Activated CD4-positive, alpha-beta T cell treated with anti-CD3 and anti-CD28 coated beads, Interleukin-2, amount 10 ng/mL, durations not matched to agents 24 days and 14 days (primary cell): ENCODE measurements at regions not wholly inside any gene's neighbourhood (a gene's known extent, or its start where the extent isn't known, plus 50 kb on each side); places are given as distances from the start of the nearest gene placed in this dataset.

ENCODE experiments used
- DNase-seq: peaks from one replicate; pipeline ENCODE4 v3.0.0; 2022
- H3K27ac Mint-ChIP-seq: one replicate; pipeline ENCODE4 v1.8.0; 2022; ENCODE audit warnings: mild to moderate bottlenecking, mixed read lengths
- H3K27me3 Mint-ChIP-seq: one replicate; pipeline ENCODE4 v1.8.0; 2022; ENCODE audit warnings: mixed read lengths
- H3K36me3 Mint-ChIP-seq: one replicate; pipeline ENCODE4 v1.8.0; 2022; ENCODE audit warnings: low read depth, mild to moderate bottlenecking, mixed read lengths
- H3K4me1 Mint-ChIP-seq: one replicate; pipeline ENCODE4 v1.8.0; 2021; ENCODE audit warnings: mixed read lengths
- H3K4me3 Mint-ChIP-seq: one replicate; pipeline ENCODE4 v1.8.0; 2022; ENCODE audit warnings: mild to moderate bottlenecking, moderate library complexity, mixed read lengths
- H3K9me3 Mint-ChIP-seq: one replicate; pipeline ENCODE4 v1.8.0; 2021; ENCODE audit warnings: mixed read lengths
- intact Hi-C: fragments of 100-400 bp; cut with micrococcal nuclease; formaldehyde crosslinking; loops from one replicate; pipeline ENCODE4 v1.15.1; 2023

GRCh38 chr3:70861234-70861633 lies 548.8 kb upstream of the MDFIC2 start:
- intact Hi-C loops, result no loop called here
- no peaks in the 10 kb centered on the region for H3K36me3 Mint-ChIP-seq
- peaks cover 27% of the 10 kb centered on the region for H3K27me3 Mint-ChIP-seq
- DNase-seq, result no peak
- peaks cover 11% of the 10 kb centered on the region for H3K4me1 Mint-ChIP-seq
- H3K4me3 Mint-ChIP-seq, result no peak overlapping the region
- no peaks in the 10 kb centered on the region for H3K9me3 Mint-ChIP-seq
- H3K27ac Mint-ChIP-seq, result no peak overlapping the region

DNA sequence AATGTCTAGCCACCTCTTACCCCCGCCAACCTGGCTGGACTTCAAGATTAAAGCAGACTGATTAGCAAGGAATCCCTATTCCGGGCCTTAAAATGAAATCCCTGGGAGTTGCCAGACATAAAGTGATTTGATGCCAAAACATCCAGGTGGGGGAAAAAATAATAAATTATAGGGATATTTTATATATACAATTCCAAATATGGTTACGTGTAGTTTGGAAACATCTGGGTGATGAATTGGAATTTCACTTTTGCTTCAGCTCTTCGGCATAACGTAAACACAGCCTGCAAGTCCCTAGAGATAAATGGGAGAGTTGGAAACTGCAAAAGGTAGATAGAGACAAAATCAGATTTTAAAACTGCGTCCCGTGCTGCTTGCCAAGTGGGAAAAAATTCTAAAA lies 545.5 kb upstream of the MDFIC2 start:
- no peak overlapping the region for H3K27ac Mint-ChIP-seq
- no peaks in the 10 kb centered on the region for H3K9me3 Mint-ChIP-seq
- H3K4me1 Mint-ChIP-seq, result peaks cover 15% of the 10 kb centered on the region
- H3K4me3 Mint-ChIP-seq, result no peak overlapping the region
- H3K36me3 Mint-ChIP-seq, result no peaks in the 10 kb centered on the region
- no peak for DNase-seq
- intact Hi-C loops, result loop anchor here (2.0 to 5.0 kb wide), 3 partner anchors 269 to 443 kb away; no protein-coding TSS in a partner anchor
- H3K27me3 Mint-ChIP-seq, result peaks cover 14% of the 10 kb centered on the region

- no peak for DNase-seq
- peak overlapping the region; percentile 54 for H3K27ac Mint-ChIP-seq
These were observed 544.1 kb upstream of the MDFIC2 start for GRCh38 chr3:70856414-70857162.

DNA sequence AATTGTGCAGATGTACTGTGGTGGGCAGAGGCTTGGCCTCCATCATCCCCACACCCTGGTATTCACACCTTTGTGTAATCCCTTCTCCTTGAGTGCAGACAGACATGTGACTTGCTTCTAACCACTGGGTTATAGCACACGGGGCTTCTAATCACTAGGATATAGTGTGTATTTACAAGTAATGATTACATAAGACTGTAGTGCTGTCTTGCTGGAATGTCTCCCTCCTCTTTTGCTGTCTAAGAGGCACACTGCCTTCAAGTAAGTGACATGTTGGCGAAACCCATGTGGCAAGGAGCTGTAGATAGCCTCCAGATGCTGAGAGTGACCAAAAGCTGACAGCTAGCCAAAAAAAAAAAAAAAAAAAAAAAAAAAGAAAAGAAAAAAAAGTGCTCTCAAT lies 542.7 kb upstream of the MDFIC2 start:
- Mint-ChIP-seq H3K4me3 (no peak overlapping the region), H3K4me1 (peaks cover 12% of the 10 kb centered on the region), H3K27ac (no peak overlapping the region), H3K9me3 (no peaks in the 10 kb centered on the region), H3K27me3 (peaks cover 18% of the 10 kb centered on the region), H3K36me3 (no peaks in the 10 kb centered on the region)
- DNase-seq, result no peak
- intact Hi-C loops, result loop anchor here (5.0 kb wide), 2 partner anchors 272 to 372 kb away; no protein-coding TSS in a partner anchor

More at GRCh38 chr3:70856414-70857162, 544.1 kb upstream of the MDFIC2 start:
- H3K27me3 Mint-ChIP-seq, result peaks cover 19% of the 10 kb centered on the region
- H3K4me3 Mint-ChIP-seq, result no peak overlapping the region
- intact Hi-C loops, result loop anchor here (1.0 to 5.0 kb wide), 5 partner anchors 85 to 728 kb away; no protein-coding TSS in a partner anchor
- H3K9me3 Mint-ChIP-seq, result no peaks in the 10 kb centered on the region
- H3K4me1 Mint-ChIP-seq, result peaks cover 12% of the 10 kb centered on the region
- H3K36me3 Mint-ChIP-seq, result no peaks in the 10 kb centered on the region

GRCh38 chr3:70854108-70854507 lies 541.7 kb upstream of the MDFIC2 start:
- intact Hi-C loops, result no loop called here
- Mint-ChIP-seq H3K27me3 (peaks cover 14% of the 10 kb centered on the region), H3K4me3 (no peak overlapping the region), H3K4me1 (peaks cover 12% of the 10 kb centered on the region), H3K9me3 (no peaks in the 10 kb centered on the region), H3K27ac (no peak overlapping the region), H3K36me3 (no peaks in the 10 kb centered on the region)
- DNase-seq, result no peak

- no peak overlapping the region for H3K4me3 Mint-ChIP-seq
- peaks cover 18% of the 10 kb centered on the region for H3K27me3 Mint-ChIP-seq
- H3K27ac Mint-ChIP-seq, result no peak overlapping the region
- H3K36me3 Mint-ChIP-seq, result no peaks in the 10 kb centered on the region
- DNase-seq, result no peak
- no peaks in the 10 kb centered on the region for H3K9me3 Mint-ChIP-seq
- intact Hi-C loops, result no loop called here
- H3K4me1 Mint-ChIP-seq, result peaks cover 12% of the 10 kb centered on the region
These were observed 540.9 kb upstream of the MDFIC2 start for GRCh38 chr3:70853161-70853944.

DNA sequence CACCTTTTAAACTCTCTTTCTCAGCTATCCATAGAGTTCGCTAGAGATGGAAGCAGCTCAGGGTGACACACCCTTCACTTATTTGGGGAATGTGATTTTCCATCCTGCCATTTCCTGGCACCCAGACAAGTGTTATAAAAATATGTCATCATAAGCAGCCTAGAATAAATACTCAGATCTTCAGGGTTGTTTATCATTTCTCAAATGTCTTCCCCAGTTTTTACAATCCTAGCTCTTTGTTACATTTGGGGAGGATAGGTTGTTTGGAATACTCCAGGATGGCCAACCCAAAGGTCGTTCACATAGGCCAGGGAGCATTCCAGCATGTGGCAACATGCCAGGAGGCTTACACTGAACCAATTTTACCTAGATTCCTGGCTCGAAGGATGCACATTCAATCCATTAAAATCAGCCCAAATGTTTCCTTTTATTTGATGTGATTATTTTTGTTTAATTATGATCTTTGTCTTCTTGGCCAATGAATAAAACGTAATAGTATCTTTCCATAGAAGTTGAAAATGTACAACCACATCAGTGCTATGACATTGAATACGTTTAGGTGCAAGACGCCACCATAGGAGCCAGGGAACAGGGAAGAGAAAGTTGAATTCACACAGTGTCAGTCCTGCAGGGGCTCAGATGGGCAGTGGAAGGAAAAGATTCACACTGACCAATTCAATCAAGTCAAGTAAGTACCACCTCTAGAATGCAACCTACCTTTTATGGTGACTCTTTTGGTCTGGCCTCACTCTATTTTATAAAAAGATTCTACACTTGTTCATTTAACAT lies 537.7 kb upstream of the MDFIC2 start:
- intact Hi-C loops, result no loop called here
- peaks cover 21% of the 10 kb centered on the region for H3K27me3 Mint-ChIP-seq

DNA sequence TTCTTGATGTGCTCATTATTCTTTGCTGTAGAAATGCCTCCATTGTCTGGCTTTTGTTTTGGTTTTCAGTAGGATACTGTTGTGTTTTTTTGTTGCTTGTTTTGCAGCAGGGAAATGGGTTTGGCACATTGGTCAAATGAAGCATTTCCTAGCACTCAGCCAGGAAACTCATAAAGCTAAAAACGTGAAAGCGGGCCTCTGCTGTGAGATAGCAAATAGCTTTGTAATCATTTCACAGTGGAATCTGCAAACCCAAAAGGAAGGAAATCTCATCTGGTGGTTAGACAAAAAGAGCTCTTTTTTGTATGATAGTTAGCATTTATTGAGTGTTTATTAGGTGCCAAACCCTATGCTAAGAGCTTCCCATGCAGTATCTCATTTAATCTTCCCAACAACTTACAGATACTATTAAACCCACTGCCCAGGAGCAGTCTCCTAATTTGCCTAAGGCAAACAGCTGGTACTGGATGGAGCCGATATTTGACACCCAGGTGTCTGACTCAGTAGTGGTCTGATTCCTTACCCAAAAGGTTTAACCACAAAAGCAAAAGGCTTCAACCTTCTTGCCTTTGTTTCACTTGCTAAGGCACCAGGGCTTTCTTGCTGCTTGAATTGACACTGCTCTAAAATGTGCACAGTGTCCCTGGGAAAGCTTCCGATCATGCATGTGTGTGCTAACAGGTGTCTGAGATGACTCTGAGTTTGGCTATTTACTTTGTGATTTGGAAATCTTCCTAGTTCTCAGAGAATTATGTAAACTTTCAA lies 527.9 kb upstream of the MDFIC2 start:
- intact Hi-C loops, result no loop called here
- peaks cover 11% of the 10 kb centered on the region for H3K27me3 Mint-ChIP-seq
- H3K9me3 Mint-ChIP-seq, result peaks cover under 1% of the 10 kb centered on the region
- no peaks in the 10 kb centered on the region for H3K36me3 Mint-ChIP-seq
- H3K4me3 Mint-ChIP-seq, result no peak overlapping the region
- H3K27ac Mint-ChIP-seq, result no peak overlapping the region
- peaks cover 3% of the 10 kb centered on the region for H3K4me1 Mint-ChIP-seq
- DNase-seq, result peak; percentile 57

More for the DNA sequence above, 537.7 kb upstream of the MDFIC2 start:
- peaks cover 3% of the 10 kb centered on the region for H3K9me3 Mint-ChIP-seq
- H3K27ac Mint-ChIP-seq, result no peak overlapping the region
- H3K4me1 Mint-ChIP-seq, result peaks cover 3% of the 10 kb centered on the region
- no peak overlapping the region for H3K4me3 Mint-ChIP-seq
- no peaks in the 10 kb centered on the region for H3K36me3 Mint-ChIP-seq
- DNase-seq, result no peak

GRCh38 chr3:70833239-70833960 lies 521.0 kb upstream of the MDFIC2 start:
- H3K9me3 Mint-ChIP-seq, result no peaks in the 10 kb centered on the region
- H3K4me3 Mint-ChIP-seq, result no peak overlapping the region
- intact Hi-C loops, result no loop called here
- H3K27me3 Mint-ChIP-seq, result peaks cover 8% of the 10 kb centered on the region
- H3K36me3 Mint-ChIP-seq, result no peaks in the 10 kb centered on the region
- no peaks in the 10 kb centered on the region for H3K4me1 Mint-ChIP-seq
- DNase-seq, result no peak
- H3K27ac Mint-ChIP-seq, result no peak overlapping the region

GRCh38 chr3:70832834-70833205 lies 520.4 kb upstream of the MDFIC2 start:
- no peak overlapping the region for H3K27ac Mint-ChIP-seq
- peaks cover 4% of the 10 kb centered on the region for H3K27me3 Mint-ChIP-seq
- DNase-seq, result no peak
- no peak overlapping the region for H3K4me3 Mint-ChIP-seq
- intact Hi-C loops, result no loop called here
- no peaks in the 10 kb centered on the region for H3K36me3 Mint-ChIP-seq
- H3K9me3 Mint-ChIP-seq, result no peaks in the 10 kb centered on the region
- H3K4me1 Mint-ChIP-seq, result no peaks in the 10 kb centered on the region

DNA sequence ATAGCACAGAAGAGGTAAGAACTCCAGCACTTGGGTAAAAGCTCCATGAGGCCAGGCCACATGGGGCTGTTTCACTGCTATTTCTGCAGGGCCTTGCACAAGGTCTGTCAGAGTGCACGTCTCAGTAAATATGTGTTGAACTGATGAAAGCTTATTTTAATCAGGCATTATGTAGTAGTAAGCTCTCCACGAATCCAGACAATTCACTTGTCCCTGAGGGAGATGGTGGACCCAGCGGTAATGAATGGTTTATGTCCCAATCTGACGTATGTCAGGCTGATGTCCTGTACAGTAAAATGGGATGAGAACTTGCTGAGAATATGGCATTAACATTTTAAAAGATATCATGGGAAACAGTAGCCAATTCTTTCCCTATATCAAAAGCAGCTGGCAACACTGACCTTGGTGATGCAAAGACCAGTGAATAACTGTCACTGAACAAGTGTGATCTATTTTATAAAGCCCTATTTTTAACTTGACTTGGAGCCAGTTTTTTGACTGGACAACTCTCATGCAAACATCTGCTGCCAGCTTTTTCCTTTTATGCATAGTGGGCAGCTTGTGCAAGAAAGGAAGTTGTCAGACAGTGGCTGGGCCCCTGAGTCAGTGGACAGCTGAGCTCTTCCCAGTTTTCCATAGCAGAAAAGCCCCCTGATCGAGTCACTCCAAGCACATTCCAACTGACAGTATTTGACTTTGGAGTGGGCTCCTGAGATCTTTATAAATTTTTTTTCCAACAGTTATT lies 519.8 kb upstream of the MDFIC2 start:
- no peak for DNase-seq
- Mint-ChIP-seq H3K9me3 (no peaks in the 10 kb centered on the region), H3K4me3 (no peak overlapping the region), H3K4me1 (no peaks in the 10 kb centered on the region), H3K36me3 (no peaks in the 10 kb centered on the region), H3K27me3 (peaks cover 4% of the 10 kb centered on the region), H3K27ac (no peak overlapping the region)
- intact Hi-C loops, result no loop called here

- H3K36me3 Mint-ChIP-seq, result no peaks in the 10 kb centered on the region
- no peaks in the 10 kb centered on the region for H3K4me1 Mint-ChIP-seq
- peaks cover 10% of the 10 kb centered on the region for H3K27me3 Mint-ChIP-seq
- H3K27ac Mint-ChIP-seq, result no peak overlapping the region
- no peaks in the 10 kb centered on the region for H3K9me3 Mint-ChIP-seq
- no peak for DNase-seq
- intact Hi-C loops, result no loop called here
- H3K4me3 Mint-ChIP-seq, result no peak overlapping the region
These were observed 516.7 kb upstream of the MDFIC2 start for GRCh38 chr3:70829092-70829491.
